CD4-positive, alpha-beta T cell treated with Interleukin-4 for 1 hour (primary cell): ENCODE measurements at regions not wholly inside any gene's neighbourhood (a gene's known extent, or its start where the extent isn't known, plus 50 kb on each side); places are given as distances from the start of the nearest gene placed in this dataset.
"Not testable (repeated sequence)": the region's sequence is repeated elsewhere in the genome, so short reads cannot be mapped to it uniquely, and the experiment has no call there.

Experiments
- DNase-seq, 2 donors: peaks; one replicate each; pipeline ENCODE4 v3.0.0-alpha.2; 2020 to 2022

GRCh38 chr6:1230281-1230680 is 81.6 kb upstream of the FOXQ1 start:
- no peak for DNase-seq

- no peak for DNase-seq
Observed at GRCh38 chr6:1229808-1230207, 82.1 kb upstream of the FOXQ1 start.

GRCh38 chr6:1229301-1229700 is 82.6 kb upstream of the FOXQ1 start:
- DNase-seq: no peak

- DNase-seq: no peak
Observed at GRCh38 chr6:1228754-1229191, 83.1 kb upstream of the FOXQ1 start.

GRCh38 chr6:1227935-1228753 is 83.8 kb upstream of the FOXQ1 start:
- DNase-seq: no peak

- DNase-seq: no peak
Observed at GRCh38 chr6:1227600-1227934, 84.3 kb upstream of the FOXQ1 start.

- DNase-seq: no peak
Observed at GRCh38 chr6:1226277-1227099, 85.4 kb upstream of the FOXQ1 start.

- no peak for DNase-seq
Observed at GRCh38 chr6:1224514-1224913, 87.4 kb upstream of the FOXQ1 start.

GRCh38 chr6:1222728-1223595 is 88.9 kb upstream of the FOXQ1 start:
- DNase-seq: no peak

GRCh38 chr6:1217396-1217795 is 94.5 kb upstream of the FOXQ1 start:
- no peak for DNase-seq

GRCh38 chr6:1216488-1216974 is 95.4 kb upstream of the FOXQ1 start:
- no peak for DNase-seq

GRCh38 chr6:1215884-1216487 is 95.9 kb upstream of the FOXQ1 start:
- DNase-seq: no peak

GRCh38 chr6:1215023-1215422 is 96.9 kb upstream of the FOXQ1 start:
- DNase-seq: no peak

GRCh38 chr6:1212919-1213318 is 99.0 kb upstream of the FOXQ1 start:
- DNase-seq: no peak

GRCh38 chr6:1212138-1212537 is 99.8 kb upstream of the FOXQ1 start:
- DNase-seq: not testable (repeated sequence)

GRCh38 chr6:1210631-1211030 is 101.3 kb upstream of the FOXQ1 start:
- not testable (repeated sequence) for DNase-seq

- no peak for DNase-seq
Observed at GRCh38 chr6:1208876-1209275, 103.0 kb upstream of the FOXQ1 start.

GRCh38 chr6:1203546-1203945 is 108.4 kb upstream of the FOXQ1 start:
- no peak for DNase-seq

- no peak for DNase-seq
Observed at GRCh38 chr6:1202201-1202600, 109.7 kb upstream of the FOXQ1 start.

GRCh38 chr6:1201547-1202200 is 110.2 kb upstream of the FOXQ1 start:
- no peak for DNase-seq

GRCh38 chr6:1200409-1201101 is 111.3 kb upstream of the FOXQ1 start:
- DNase-seq: no peak

GRCh38 chr6:1200081-1200408 is 111.9 kb upstream of the FOXQ1 start:
- no peak for DNase-seq
